NB4 (cell line): ENCODE measurements at regions not wholly inside any gene's neighbourhood (a gene's known extent, or its start where the extent isn't known, plus 50 kb on each side); places are given as distances from the start of the nearest gene placed in this dataset.

Source experiments
- CTCF ChIP-seq: IDR thresholded peaks from one replicate; pipeline ENCODE4 v1.5.1; 2012; ENCODE audit warnings: low read depth, low read length
- MAX ChIP-seq: IDR thresholded peaks from 2 replicates; pipeline ENCODE4 v1.6.1; 2011; ENCODE audit warnings: low read depth, low read length
- POLR2A ChIP-seq: IDR thresholded peaks from 2 replicates; pipeline ENCODE4 v1.6.1; 2011; ENCODE audit warnings: mild to moderate bottlenecking; ENCODE audit not compliant: insufficient read length; ENCODE audit errors: extremely low read depth

GRCh38 chr3:110859336-110859735 lies 212.3 kb upstream of the NECTIN3 start:
- TF ChIP-seq CTCF (no peak), POLR2A (no peak), MAX (no peak)
